HG02973 (cell line): ENCODE measurements at regions not wholly inside any gene's neighbourhood (a gene's known extent, or its start where the extent isn't known, plus 50 kb on each side); places are given as distances from the start of the nearest gene placed in this dataset.

Source experiments
- ATAC-seq: cut with Tn5 transposase; IDR thresholded peaks from one replicate; pipeline ENCODE4 v1.9.1; 2021; ENCODE audit warnings: moderate library complexity; ENCODE audit not compliant: unreplicated experiment

GRCh38 chr5:73231246-73231778 is 58.3 kb downstream of the TMEM174 start:
- ATAC-seq = no peak

- ATAC-seq = no peak
Measured at GRCh38 chr5:73230264-73231245, 57.6 kb downstream of the TMEM174 start.

- ATAC-seq = no peak
Measured at GRCh38 chr5:73229271-73229670, 56.3 kb downstream of the TMEM174 start.

GRCh38 chr5:73228052-73228451 is 55.1 kb downstream of the TMEM174 start:
- ATAC-seq = no peak
